GM18519 (cell line): ENCODE measurements at regions not wholly inside any gene's neighbourhood (a gene's known extent, or its start where the extent isn't known, plus 50 kb on each side); places are given as distances from the start of the nearest gene placed in this dataset.
"Not testable (repeated sequence)": the region's sequence is repeated elsewhere in the genome, so short reads cannot be mapped to it uniquely, and the experiment has no call there.

Experiments used
- ATAC-seq: cut with Tn5 transposase; IDR thresholded peaks from one replicate; pipeline ENCODE4 v1.9.1; 2021; ENCODE audit warnings: mild to moderate bottlenecking, moderate library complexity; ENCODE audit not compliant: unreplicated experiment, low FRiP score

- ATAC-seq: no peak
Measured at GRCh38 chr12:4160314-4161040, 113.1 kb upstream of the CCND2 start.

- ATAC-seq: no peak
Measured at GRCh38 chr12:4159851-4160250, 113.7 kb upstream of the CCND2 start.

DNA sequence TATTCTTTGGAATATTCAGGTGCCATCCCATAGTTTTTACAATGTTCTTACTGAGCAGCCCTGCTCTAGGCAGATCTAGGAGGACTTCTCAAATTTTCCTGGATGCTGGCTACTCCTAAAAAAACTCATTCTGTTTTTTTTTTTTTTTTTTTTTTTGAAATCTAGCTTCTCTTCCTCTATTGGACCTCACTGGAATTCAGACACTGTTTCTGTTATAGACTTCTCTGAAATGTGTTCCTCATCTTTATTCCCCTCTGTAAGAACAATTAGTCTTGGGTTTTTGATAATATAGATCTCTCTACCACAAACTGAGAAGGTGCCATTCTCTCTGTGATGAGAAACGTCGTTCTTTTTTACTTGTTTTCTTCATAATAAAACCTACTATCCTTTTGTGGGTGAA, 115.3 kb upstream of the CCND2 start:
- ATAC-seq: no peak

GRCh38 chr12:4157122-4157521, 116.4 kb upstream of the CCND2 start:
- no peak for ATAC-seq

GRCh38 chr12:4156317-4156716, 117.2 kb upstream of the CCND2 start:
- ATAC-seq: no peak

DNA sequence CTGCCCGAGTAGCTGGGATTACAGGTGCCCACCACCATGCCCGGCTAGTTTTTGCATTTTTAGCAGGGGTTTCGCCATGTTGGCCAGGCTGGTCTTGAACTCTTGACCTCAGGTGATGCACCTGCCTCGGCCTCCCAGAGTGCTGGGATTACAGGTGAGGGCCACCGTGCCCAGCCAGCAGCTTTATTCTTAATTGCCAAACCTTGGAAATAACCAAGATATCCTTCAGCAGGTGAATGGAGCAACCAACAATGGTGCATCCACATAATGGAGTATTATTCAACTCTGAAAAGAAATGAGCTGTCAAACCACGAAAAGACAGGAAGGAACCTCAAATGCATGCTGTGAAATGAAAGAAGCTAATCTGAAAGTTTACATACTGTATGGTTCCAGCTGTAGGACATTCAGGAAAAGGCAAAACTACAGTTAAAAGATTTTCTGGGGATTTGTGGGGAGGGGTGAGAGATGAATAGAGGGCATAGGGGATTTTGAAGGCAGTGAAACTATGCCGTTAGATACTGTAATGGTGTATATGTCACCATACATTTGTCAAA, 118.8 kb upstream of the CCND2 start:
- no peak for ATAC-seq

DNA sequence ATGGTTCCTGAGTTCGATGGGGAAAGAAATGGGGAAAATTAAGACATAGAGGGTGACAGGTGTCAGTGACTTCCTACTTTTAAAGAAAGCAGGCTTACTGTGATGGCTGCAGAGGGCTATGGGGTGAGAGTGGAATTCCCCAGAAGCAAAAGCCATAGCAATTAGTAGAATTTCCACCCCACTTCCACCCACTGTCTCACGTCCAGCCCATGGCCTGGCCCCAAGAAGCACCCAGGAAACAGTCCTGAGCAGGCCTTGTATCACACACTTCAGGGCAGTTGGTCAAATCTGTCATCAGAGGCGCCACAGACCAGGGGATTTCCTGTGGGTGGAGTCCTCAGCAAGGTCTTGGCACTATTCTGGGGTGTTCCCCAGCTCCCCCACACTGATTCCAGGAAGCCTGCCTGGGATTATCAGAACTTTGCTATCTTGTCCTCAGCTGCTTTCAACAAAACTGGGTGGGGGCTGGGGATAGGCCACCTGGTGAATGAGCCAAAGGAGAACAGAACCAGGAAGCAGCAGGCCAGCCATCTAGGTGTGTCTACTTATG, 120.1 kb upstream of the CCND2 start:
- no peak for ATAC-seq

GRCh38 chr12:4152145-4152795, 121.3 kb upstream of the CCND2 start:
- no peak for ATAC-seq

GRCh38 chr12:4151362-4152121, 122.0 kb upstream of the CCND2 start:
- ATAC-seq: no peak

- ATAC-seq: not testable (repeated sequence)
Measured at GRCh38 chr12:4150355-4150754, 123.2 kb upstream of the CCND2 start.

DNA sequence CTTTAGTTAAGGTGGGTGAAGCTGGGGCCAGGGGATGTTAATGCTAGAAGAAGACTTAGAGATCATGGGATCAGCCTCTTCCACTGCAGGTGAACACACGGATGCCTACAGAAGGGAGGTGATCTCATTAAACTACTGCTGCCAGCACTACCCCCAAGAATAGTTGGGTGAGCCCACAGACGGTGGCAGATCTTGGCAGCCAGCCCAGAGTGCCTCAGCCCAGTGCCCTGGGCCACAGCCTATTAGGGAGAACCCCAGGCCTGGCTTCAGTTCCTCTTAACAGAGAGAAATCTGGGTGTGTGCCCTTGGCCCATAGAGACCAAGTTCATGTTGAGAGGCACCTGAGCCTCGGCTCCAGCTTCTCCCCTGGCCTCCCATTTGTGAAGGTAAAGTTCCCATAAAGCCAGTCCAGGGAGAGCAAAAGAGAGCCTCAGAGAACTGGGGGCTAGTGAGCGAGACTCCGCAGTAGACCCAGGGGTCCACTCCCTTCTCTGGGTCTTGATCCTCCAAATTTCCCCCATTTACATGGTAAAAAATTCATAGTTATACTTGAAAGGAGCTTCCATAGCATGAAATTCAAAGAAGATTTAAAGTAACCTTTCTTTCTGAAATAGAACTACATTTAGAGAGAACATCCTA, 125.0 kb upstream of the CCND2 start:
- ATAC-seq: no peak

DNA sequence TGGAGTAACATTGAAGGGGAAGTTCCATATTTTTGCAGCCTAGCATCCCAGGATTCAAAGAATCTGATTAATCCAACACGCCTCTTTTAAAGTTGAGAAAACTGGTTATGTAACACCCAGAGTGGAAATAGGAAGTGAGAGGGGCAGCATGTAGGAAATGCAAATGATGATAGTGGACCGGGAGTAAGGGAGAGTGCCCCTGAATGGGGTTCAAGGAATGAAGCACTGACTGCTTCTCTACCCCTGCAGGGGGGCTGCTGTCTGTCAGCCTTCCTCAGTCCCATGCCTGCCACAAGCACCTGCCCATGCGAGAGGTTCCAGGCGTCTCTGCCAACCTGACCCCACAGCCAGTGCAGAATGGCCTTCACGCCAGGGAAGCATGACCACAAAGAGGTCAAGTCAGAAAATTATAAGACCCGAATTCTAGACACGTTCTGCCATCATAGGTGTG, 126.5 kb upstream of the CCND2 start:
- no peak for ATAC-seq

- ATAC-seq: no peak
Measured at GRCh38 chr12:4145990-4146859, 127.3 kb upstream of the CCND2 start.

DNA sequence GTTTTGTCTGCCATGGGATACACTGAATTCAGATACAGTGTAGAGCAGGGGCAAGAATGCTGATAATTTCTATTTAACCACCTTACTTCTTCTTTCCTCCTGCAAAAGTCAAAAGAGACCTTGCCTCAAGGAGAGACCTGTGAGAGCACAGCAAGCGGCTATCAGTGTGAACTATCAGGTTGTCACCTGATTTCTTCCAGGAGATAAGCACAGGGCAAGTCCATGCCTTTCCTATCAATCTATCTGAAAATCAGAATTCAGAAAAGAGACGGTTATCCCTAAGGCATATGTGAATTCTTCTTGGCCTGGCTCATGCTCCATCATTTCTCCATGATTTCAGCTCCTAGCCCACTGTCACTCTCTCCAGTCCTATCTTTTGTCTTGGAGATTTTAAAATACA, 128.9 kb upstream of the CCND2 start:
- no peak for ATAC-seq

DNA sequence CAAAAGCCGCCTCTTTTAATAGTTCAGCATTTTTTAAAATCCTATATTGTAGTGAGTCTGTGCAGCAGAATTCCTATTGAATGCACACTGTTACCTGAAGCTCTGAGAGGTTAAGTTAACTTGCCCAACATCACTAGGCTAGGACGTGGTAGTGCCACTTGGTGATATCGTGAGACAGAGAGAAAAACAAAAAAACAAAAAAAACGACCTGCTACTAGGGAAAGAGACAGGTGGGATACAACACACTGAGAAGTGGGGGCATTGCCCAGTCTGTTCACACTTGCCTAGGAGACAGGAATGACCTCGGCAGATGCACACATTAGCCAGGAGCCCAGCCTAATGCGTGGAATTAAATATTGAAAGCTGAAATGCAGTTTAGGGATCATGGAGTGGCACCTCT, 129.7 kb upstream of the CCND2 start:
- no peak for ATAC-seq

DNA sequence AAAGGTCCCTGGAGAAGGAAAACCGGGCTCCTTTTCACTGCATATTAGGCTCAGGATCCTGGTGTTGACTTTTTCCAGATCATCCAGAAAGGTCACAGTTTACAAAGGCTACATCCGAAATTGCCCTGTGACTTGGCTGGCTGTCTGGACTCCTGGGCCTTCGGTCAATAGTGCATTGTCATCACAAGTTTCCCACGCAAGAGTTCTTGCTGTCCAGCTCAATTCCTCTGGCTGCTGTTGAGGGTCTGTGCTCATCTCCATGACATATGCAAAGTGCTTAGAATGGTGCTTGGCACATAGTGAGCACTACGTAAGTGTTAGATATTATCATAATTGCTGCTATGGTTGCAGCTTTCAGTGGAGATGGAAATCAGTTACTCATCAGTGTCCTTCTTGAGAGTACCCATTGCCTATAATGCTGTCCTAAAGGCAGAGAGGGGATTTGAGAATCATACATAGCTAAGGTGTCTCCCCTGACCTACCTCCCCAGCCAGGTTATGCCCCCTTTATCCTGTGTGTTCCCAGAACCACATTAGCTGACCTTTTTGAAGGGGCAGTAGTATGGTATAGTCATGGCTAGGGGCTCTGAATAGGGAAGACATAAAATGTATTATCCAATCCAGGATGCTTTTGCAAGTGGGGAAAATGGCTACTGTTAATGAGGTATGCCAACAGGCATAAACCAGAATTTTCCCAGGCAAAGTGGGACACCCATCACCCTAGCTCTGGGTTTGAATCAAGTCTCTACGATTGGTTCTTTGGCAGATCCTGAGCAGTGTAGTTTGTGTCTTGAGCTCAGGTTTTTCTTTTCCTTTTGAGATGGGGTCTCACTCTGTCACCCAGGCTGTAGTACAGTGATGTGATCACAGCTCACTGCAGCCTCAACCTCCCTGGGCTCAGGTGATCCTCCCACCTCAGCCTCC, 132.0 kb upstream of the CCND2 start:
- no peak for ATAC-seq

DNA sequence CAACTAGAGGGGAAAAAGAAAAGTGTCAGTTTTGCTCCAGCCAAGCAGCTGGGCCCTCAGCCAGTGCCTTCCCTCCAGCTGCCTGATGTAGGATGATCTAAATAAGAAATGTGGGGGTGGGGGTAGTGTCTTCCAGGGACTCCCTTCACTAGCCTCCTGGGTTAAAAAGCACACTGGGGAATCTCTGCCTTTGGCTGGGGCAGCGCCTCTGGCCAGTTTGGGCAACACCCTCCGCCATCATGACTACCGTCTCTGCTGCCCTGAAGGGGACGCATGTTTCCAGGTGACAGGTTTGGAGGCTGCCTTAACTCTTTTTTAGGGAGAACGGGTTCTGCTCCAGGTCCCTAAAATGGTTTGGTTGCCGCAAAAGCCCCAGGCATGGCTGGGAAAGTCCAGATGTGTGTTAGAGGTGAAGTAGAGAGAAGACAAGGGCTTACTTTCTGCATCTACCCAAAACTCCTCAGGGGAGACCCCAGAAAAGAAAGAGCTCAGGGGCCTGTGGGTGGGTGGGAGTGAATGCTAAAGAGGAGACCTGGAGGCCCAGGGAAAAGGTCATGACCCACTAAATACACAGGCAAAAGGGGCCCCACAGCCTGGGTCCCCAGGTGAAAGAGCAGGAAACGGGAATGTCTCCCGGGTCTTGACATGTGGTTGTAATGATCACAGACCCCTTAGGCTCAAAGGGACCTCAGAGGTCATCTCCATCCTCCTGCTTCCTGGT, 132.8 kb upstream of the CCND2 start:
- no peak for ATAC-seq

DNA sequence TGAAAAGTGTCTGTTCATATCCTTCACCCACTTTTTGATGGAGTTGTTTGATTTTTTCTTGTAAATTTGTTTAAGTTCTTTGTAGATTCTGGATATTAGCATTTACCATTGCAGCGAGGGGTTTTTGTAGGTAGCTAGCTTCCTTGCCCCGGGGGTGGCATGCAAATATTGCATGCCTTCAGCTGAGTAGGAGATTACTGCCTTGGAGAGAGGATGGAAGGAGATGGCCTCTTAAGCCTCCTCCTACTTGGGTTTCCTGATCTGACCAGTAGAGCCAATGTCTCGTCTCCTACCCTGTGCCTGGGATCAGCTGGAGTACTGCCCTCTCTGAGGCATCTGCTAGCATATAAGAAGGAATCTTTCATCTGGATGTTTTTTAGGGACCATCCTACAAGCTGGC, 134.4 kb upstream of the CCND2 start:
- no peak for ATAC-seq
